Thyroid gland (tissue), 4 donors: ENCODE measurements at regions not wholly inside any gene's neighbourhood (a gene's known extent, or its start where the extent isn't known, plus 50 kb on each side); places are given as distances from the start of the nearest gene placed in this dataset.

Experiments used
- POLR2A ChIP-seq, 2 donors: fragments of 450-650 bp; IDR thresholded peaks; one replicate each; pipeline ENCODE4 v1.6.1; 2017; ENCODE audit warnings: antibody characterized with exemption in 2 of 2, mild to moderate bottlenecking in 2 of 2, moderate library complexity in 1 of 2
- TF ChIP-seq, protein P1 (sequence below), 6 experiments: fragments of 200-600 bp in 3 of 6; fragments of 450-650 bp in 3 of 6; sonication (generic) in 3 of 6; IDR thresholded peaks; one replicate each; pipeline ENCODE4 v1.5.1; 2016 to 2019; ENCODE audit warnings: antibody characterized with exemption in 6 of 6, mild to moderate bottlenecking in 2 of 6, inconsistent platforms in 1 of 6, moderate library complexity in 1 of 6

GRCh38 chr13:100852146-100852545 lies 177.6 kb upstream of the TMTC4 start:
- TF ChIP-seq, protein P1, sequence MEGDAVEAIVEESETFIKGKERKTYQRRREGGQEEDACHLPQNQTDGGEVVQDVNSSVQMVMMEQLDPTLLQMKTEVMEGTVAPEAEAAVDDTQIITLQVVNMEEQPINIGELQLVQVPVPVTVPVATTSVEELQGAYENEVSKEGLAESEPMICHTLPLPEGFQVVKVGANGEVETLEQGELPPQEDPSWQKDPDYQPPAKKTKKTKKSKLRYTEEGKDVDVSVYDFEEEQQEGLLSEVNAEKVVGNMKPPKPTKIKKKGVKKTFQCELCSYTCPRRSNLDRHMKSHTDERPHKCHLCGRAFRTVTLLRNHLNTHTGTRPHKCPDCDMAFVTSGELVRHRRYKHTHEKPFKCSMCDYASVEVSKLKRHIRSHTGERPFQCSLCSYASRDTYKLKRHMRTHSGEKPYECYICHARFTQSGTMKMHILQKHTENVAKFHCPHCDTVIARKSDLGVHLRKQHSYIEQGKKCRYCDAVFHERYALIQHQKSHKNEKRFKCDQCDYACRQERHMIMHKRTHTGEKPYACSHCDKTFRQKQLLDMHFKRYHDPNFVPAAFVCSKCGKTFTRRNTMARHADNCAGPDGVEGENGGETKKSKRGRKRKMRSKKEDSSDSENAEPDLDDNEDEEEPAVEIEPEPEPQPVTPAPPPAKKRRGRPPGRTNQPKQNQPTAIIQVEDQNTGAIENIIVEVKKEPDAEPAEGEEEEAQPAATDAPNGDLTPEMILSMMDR (IDR thresholded peaks at IDR 0.05), result no peak
- TF ChIP-seq POLR2A (IDR thresholded peaks at IDR 0.05), result no peak
